Fibroblast of lung (primary cell): ENCODE measurements at regions not wholly inside any gene's neighbourhood (a gene's known extent, or its start where the extent isn't known, plus 50 kb on each side); places are given as distances from the start of the nearest gene placed in this dataset.

Experiments used
- DNase-seq, 2 donors: peaks; one replicate each; pipeline versions ENCODE4 v3.0.0 to v3.0.0-alpha.2; 2010; ENCODE audit warnings: low read depth in 2 of 2
- H2AFZ ChIP-seq: 2 replicates; pipeline ENCODE4 v1.5.1; 2012; ENCODE audit warnings: low read length, control low read depth, inconsistent platforms
- H3K27ac ChIP-seq: 2 replicates; pipeline ENCODE4 v1.5.1; 2011; ENCODE audit warnings: low read length, control low read depth; ENCODE audit not compliant: insufficient read depth
- H3K27me3 ChIP-seq: 2 replicates; pipeline ENCODE4 v1.5.1; 2011; ENCODE audit warnings: mild to moderate bottlenecking, low read length; ENCODE audit not compliant: control insufficient read depth, insufficient read depth
- H3K36me3 ChIP-seq: 2 replicates; pipeline ENCODE4 v1.5.1; 2011; ENCODE audit warnings: low read length; ENCODE audit not compliant: control insufficient read depth, insufficient read depth
- H3K4me1 ChIP-seq: 2 replicates; pipeline ENCODE4 v1.5.1; 2011; ENCODE audit warnings: low read length; ENCODE audit not compliant: control insufficient read depth, insufficient read depth; ENCODE audit errors: extremely low read depth
- H3K4me2 ChIP-seq: 2 replicates; pipeline ENCODE4 v1.5.1; 2011; ENCODE audit warnings: low read length, control low read depth; ENCODE audit not compliant: insufficient read depth; ENCODE audit errors: extremely low read depth
- H3K4me3 ChIP-seq, 4 experiments: fragments of 200-600 bp in 1 of 4; sonication (generic) in 1 of 4; replicated peaks in 1 of 4; 2 replicates each; pipeline ENCODE4 v1.5.1; 2011 to 2016; ENCODE audit warnings: low read length in 4 of 4, low read depth in 3 of 4, mild to moderate bottlenecking in 3 of 4, control low read depth in 2 of 4, inconsistent platforms in 1 of 4, mixed read lengths in 1 of 4; ENCODE audit not compliant: insufficient read depth in 1 of 4; ENCODE audit errors: control extremely low read depth in 1 of 4
- H3K79me2 ChIP-seq: 2 replicates; pipeline ENCODE4 v1.5.1; 2012; ENCODE audit warnings: mild to moderate bottlenecking, low read length, inconsistent platforms; ENCODE audit not compliant: control insufficient read depth, insufficient read depth
- H3K9ac ChIP-seq: 2 replicates; pipeline ENCODE4 v1.5.1; 2011; ENCODE audit warnings: mild to moderate bottlenecking, low read length, control low read depth; ENCODE audit not compliant: insufficient read depth
- H3K9me3 ChIP-seq: 2 replicates; pipeline ENCODE4 v1.5.1; 2012; ENCODE audit warnings: low read depth, low read length; ENCODE audit not compliant: control insufficient read depth, insufficient read depth
- H4K20me1 ChIP-seq: 2 replicates; pipeline ENCODE4 v1.5.1; 2011; ENCODE audit warnings: low read length; ENCODE audit not compliant: control insufficient read depth, insufficient read depth; ENCODE audit errors: extremely low read depth
- EZH2 ChIP-seq: IDR thresholded peaks from 2 replicates; pipeline ENCODE4 v1.5.1; 2012; ENCODE audit warnings: low read length, control low read depth, mild to moderate bottlenecking; ENCODE audit errors: missing control alignments
- TF ChIP-seq, protein P1 (sequence below), 2 donors: IDR thresholded peaks in 1 of 2; conservative IDR thresholded peaks in 1 of 2; 1 replicate in 1 of 2; 2 replicates in 1 of 2; pipeline ENCODE4 v1.5.1; 2011 to 2012; ENCODE audit warnings: low read length in 2 of 2, control low read depth in 1 of 2, inconsistent platforms in 1 of 2, low read depth in 1 of 2, mild to moderate bottlenecking in 1 of 2

DNA sequence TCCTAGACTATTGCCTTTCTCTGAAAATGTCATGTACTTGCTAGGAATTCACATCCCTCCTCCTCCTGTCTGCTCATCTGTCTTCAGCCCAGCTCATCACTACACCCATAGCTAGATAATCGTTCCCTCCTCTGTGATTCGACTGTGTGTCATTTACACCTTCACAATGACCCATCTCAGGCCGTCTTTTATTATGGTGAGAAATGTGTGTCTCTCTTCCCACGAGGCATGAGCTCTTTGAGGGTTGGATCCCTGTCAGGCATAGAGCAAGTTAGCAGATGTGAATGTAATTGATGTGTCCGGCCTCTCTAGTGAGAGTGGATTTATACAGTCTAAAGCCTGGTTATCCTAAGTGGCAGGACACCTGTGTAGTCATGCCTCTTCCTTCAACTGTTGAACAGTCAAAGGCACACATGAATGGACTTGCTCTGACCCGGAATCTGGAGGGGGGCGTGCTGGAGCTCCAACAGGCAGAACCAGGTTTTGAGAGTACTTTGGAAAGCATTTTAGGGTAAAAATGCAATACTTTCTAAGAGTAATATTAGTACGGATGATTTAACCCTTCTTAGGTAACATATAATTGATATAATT lies 182.1 kb downstream of the UTRN start:
- TF ChIP-seq, protein P1, sequence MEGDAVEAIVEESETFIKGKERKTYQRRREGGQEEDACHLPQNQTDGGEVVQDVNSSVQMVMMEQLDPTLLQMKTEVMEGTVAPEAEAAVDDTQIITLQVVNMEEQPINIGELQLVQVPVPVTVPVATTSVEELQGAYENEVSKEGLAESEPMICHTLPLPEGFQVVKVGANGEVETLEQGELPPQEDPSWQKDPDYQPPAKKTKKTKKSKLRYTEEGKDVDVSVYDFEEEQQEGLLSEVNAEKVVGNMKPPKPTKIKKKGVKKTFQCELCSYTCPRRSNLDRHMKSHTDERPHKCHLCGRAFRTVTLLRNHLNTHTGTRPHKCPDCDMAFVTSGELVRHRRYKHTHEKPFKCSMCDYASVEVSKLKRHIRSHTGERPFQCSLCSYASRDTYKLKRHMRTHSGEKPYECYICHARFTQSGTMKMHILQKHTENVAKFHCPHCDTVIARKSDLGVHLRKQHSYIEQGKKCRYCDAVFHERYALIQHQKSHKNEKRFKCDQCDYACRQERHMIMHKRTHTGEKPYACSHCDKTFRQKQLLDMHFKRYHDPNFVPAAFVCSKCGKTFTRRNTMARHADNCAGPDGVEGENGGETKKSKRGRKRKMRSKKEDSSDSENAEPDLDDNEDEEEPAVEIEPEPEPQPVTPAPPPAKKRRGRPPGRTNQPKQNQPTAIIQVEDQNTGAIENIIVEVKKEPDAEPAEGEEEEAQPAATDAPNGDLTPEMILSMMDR (conservative IDR thresholded peaks at IDR 0.05 in 1 of 2, IDR thresholded peaks at IDR 0.05 in 1 of 2; ENCODE audit: low read depth in 1 of 2, low read length in 2 of 2) = no peak
- no peak for TF ChIP-seq EZH2
- no peak overlapping the region for H2AFZ ChIP-seq

DNA sequence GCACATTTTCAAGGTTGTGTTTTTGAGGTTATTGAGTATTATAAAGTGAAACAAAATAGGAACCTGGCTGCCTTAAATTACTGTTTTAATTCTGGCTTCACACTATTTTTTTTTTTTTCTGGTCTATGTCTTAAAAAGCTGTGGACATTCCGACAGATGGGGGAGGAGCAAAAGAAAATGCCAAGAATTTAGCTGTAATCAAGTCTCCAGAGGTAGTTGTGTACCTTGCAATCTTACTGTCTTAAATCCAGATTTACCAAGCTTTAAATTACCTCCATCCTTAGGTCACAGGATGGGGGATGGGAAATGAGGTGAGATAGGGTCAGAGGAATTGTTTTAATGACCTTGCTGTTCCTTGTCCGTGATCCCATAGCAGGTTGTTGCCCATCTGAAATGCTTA lies 182.8 kb downstream of the UTRN start:
- Histone ChIP-seq H3K4me3 (no peak overlapping the region), H2AFZ (no peak overlapping the region), H3K4me1 (no peaks in the 10 kb centered on the region), H3K9ac (no peak overlapping the region), H3K27me3 (no peaks in the 10 kb centered on the region), H3K36me3 (no peaks in the 10 kb centered on the region), H4K20me1 (no peaks in the 10 kb centered on the region), H3K27ac (no peak overlapping the region), H3K9me3 (no peaks in the 10 kb centered on the region), H3K4me2 (no peak overlapping the region), H3K79me2 (no peaks in the 10 kb centered on the region)
- no peak for DNase-seq
- no peak for TF ChIP-seq EZH2
- TF ChIP-seq, protein P1 (conservative IDR thresholded peaks at IDR 0.05 in 1 of 2, IDR thresholded peaks at IDR 0.05 in 1 of 2; ENCODE audit: low read depth in 1 of 2, low read length in 2 of 2) = no peak

More for the DNA sequence above, 182.1 kb downstream of the UTRN start:
- Histone ChIP-seq H3K4me3 (no peak overlapping the region), H3K79me2 (no peaks in the 10 kb centered on the region), H4K20me1 (no peaks in the 10 kb centered on the region), H3K27me3 (no peaks in the 10 kb centered on the region), H3K27ac (no peak overlapping the region), H3K4me2 (no peak overlapping the region), H3K9me3 (no peaks in the 10 kb centered on the region), H3K36me3 (no peaks in the 10 kb centered on the region), H3K4me1 (no peaks in the 10 kb centered on the region), H3K9ac (no peak overlapping the region)
- no peak for DNase-seq

DNA sequence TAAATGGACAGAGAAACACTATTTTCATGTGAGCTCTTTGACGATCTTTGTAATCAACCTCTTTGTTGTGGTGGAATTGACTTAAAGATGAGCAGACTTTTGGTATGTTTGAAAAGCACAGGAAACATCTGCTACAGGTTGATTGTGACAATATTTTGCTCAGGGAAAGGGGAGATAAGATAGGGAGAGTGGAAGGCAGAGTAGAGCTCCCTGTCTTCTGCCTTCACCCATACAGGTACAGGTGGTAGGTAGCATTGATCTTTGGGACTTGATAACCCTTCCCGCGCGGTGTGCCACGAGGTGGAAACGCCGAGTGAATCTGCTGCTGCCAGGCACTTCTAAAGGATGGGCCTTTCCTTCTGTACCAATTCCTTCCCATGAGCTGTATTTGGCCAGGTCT lies 183.6 kb downstream of the UTRN start:
- TF ChIP-seq, protein P1 (conservative IDR thresholded peaks at IDR 0.05 in 1 of 2, IDR thresholded peaks at IDR 0.05 in 1 of 2; ENCODE audit: low read depth in 1 of 2, low read length in 2 of 2) = no peak
- TF ChIP-seq EZH2 = no peak
- no peaks in the 10 kb centered on the region for H3K27me3 ChIP-seq
- DNase-seq = no peak
- no peaks in the 10 kb centered on the region for H3K79me2 ChIP-seq
- H4K20me1 ChIP-seq = no peaks in the 10 kb centered on the region
- H3K9me3 ChIP-seq = no peaks in the 10 kb centered on the region
- no peaks in the 10 kb centered on the region for H3K4me1 ChIP-seq
- no peak overlapping the region for H3K27ac ChIP-seq
- no peak overlapping the region for H3K4me2 ChIP-seq
- no peaks in the 10 kb centered on the region for H3K36me3 ChIP-seq
- no peak overlapping the region for H3K9ac ChIP-seq
- H3K4me3 ChIP-seq = no peak overlapping the region
- no peak overlapping the region for H2AFZ ChIP-seq
